ENCODE measurements at regions not wholly inside any gene's neighbourhood (a gene's known extent, or its start where the extent isn't known, plus 50 kb on each side); places are given as distances from the start of the nearest gene placed in this dataset.

DNA sequence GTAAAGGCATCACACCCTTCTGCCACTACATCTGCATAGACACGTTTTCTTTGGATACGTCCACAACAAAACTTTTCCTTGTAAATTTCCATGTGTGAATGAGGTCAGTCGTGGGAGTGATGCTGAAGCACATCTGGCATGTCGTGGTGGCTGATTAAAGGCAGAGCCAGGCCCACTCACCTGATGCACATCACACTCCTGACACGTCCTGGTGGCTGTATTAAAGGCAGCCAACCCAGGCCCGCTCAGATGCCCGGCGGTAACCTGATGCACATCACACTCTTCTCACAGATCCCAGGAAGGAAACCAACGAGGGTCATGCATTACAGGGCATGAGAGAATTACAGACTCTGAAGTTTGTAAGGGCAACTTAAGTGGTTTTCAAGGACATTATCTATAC lies 321.6 kb upstream of the B3GAT1 start:
- no peak overlapping the region for H2BK5ac ChIP-seq (ENCODE audit: low read depth, low read length)
- 97% methylated on average over 8 of the region's 9 CpGs; no CpG with 5 or more reads in 1 of the 2 experiments for WGBS, 2 experiments (ENCODE audit: extremely low coverage in 1 of 2, insufficient coverage in 1 of 2, insufficient read length in 1 of 2, insufficient replicate concordance in 2 of 2, low coverage in 1 of 2, low lambda C conversion rate in 2 of 2, missing lambda C conversion rate in 1 of 2)
- peaks cover 14 to 22% (median 17%) of the 10 kb centered on the region in 4 experiments for H3K4me1 ChIP-seq (replicated peaks in 1 of 4; ENCODE audit: control insufficient read depth in 3 of 4, insufficient read depth in 4 of 4, low read length in 3 of 4)
- no peak overlapping the region for H4K91ac ChIP-seq (replicated peaks; ENCODE audit: insufficient read length, low read length)
- no peak overlapping the region for H3K9ac ChIP-seq (replicated peaks in 1 of 4; ENCODE audit: extremely low read depth in 1 of 4, low read depth in 3 of 4, low read length in 3 of 4)
- DNase-seq (ENCODE audit: low read depth in 1 of 2, low spot score in 2 of 2) (no peak), FAIRE-seq (no peak)
- no peak overlapping the region for H3K4ac ChIP-seq (replicated peaks; ENCODE audit: insufficient read length, low read depth, low read length)
- no peak overlapping the region for H3K27ac ChIP-seq (ENCODE audit: low read depth, low read length)
- no peak overlapping the region for H3K4me2 ChIP-seq (ENCODE audit: insufficient read depth in 1 of 2, low read depth in 2 of 2, low read length in 2 of 2)
- no peak overlapping the region for H2BK15ac ChIP-seq (ENCODE audit: low read length)
- no peak overlapping the region for H3K23ac ChIP-seq (ENCODE audit: insufficient read length)
- H4K5ac ChIP-seq (ENCODE audit: insufficient read length, low read depth, low read length) = no peak overlapping the region
- H3K23me2 ChIP-seq (ENCODE audit: low read depth, low read length) = no peaks in the 10 kb centered on the region
- H3K18ac ChIP-seq (ENCODE audit: extremely low read depth, low read length) = no peak overlapping the region
- no peak overlapping the region for H2AFZ ChIP-seq (ENCODE audit: low read length)
- H3K36me3 ChIP-seq (ENCODE audit: control insufficient read depth in 2 of 4, insufficient read depth in 4 of 4, low read length in 3 of 4) = no peaks in the 10 kb centered on the region
- no peak overlapping the region for H2BK120ac ChIP-seq (replicated peaks; ENCODE audit: low read depth, low read length)
- H2BK20ac ChIP-seq (ENCODE audit: low read length) = no peak overlapping the region
- no peak overlapping the region for H3K56ac ChIP-seq (replicated peaks; ENCODE audit: insufficient read length, low read depth, low read length)
- ChIA-PET POLR2A (ENCODE audit: partially characterized antibody) (no interaction called here), CTCF (ENCODE audit: partially characterized antibody) (no interaction called here)
- H4K20me1 ChIP-seq (replicated peaks in 1 of 2; ENCODE audit: control insufficient read depth in 1 of 2, insufficient read depth in 2 of 2, low read length in 2 of 2) = no peaks in the 10 kb centered on the region
- no peak overlapping the region for H2AK5ac ChIP-seq (ENCODE audit: low read depth, low read length)
- no peaks in the 10 kb centered on the region for H3K79me2 ChIP-seq (ENCODE audit: control insufficient read depth in 1 of 2, insufficient read depth in 2 of 2, low read length in 2 of 2)
- H3K14ac ChIP-seq (ENCODE audit: insufficient read length) = no peak overlapping the region
- no peaks in the 10 kb centered on the region for H3K27me3 ChIP-seq (replicated peaks in 1 of 4; ENCODE audit: control insufficient read depth in 3 of 4, extremely low read depth in 1 of 4, insufficient read depth in 3 of 4, low read length in 3 of 4)
- H3K79me1 ChIP-seq (ENCODE audit: low read depth, low read length) = no peaks in the 10 kb centered on the region
- H3K9me3 ChIP-seq (ENCODE audit: insufficient read depth in 2 of 2, low read depth in 1 of 2, low read length in 1 of 2) = no peaks in the 10 kb centered on the region; a peak in 1 of 4 replicates
- no peak overlapping the region for H3K4me3 ChIP-seq (ENCODE audit: extremely low read depth in 1 of 4, insufficient read depth in 2 of 4, low read depth in 3 of 4, low read length in 4 of 4)
- H4K8ac ChIP-seq (ENCODE audit: extremely low read depth, insufficient read depth, low read length) = no peak overlapping the region
- no peak overlapping the region for H2BK12ac ChIP-seq (ENCODE audit: low read depth, low read length)
- TF ChIP-seq GTF2F1 (IDR thresholded peaks at IDR 0.05; ENCODE audit: borderline replicate concordance, low read depth, low read length) (no peak), BCL11A (IDR thresholded peaks at IDR 0.05; ENCODE audit: low read depth in 2 of 2, low read length in 2 of 2) (no peak), JUN (IDR thresholded peaks at IDR 0.05; ENCODE audit: low read depth, low read length) (no peak), FOSL1 (IDR thresholded peaks at IDR 0.05; ENCODE audit: insufficient read depth, low read depth, low read length) (no peak), JUND (IDR thresholded peaks at IDR 0.05; ENCODE audit: low read length) (no peak), SRF (IDR thresholded peaks at IDR 0.05; ENCODE audit: low read depth, low read length) (no peak), BRCA1 (IDR thresholded peaks at IDR 0.05; ENCODE audit: low read depth, low read length) (no peak), ZNF274 (IDR thresholded peaks at IDR 0.05; ENCODE audit: borderline replicate concordance, extremely low read depth, low read length) (no peak), YY1 (IDR thresholded peaks at IDR 0.05; ENCODE audit: low read depth, low read length) (no peak), RBBP5 (IDR thresholded peaks at IDR 0.05; ENCODE audit: borderline replicate concordance, low read depth, low read length) (no peak), TAF7 (optimal IDR thresholded peaks at IDR 0.05; ENCODE audit: borderline replicate concordance, low read depth, low read length) (no peak)
- TF ChIP-seq, protein P1, sequence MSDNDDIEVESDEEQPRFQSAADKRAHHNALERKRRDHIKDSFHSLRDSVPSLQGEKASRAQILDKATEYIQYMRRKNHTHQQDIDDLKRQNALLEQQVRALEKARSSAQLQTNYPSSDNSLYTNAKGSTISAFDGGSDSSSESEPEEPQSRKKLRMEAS (IDR thresholded peaks at IDR 0.05) = no peak
- TF ChIP-seq, protein P2, sequence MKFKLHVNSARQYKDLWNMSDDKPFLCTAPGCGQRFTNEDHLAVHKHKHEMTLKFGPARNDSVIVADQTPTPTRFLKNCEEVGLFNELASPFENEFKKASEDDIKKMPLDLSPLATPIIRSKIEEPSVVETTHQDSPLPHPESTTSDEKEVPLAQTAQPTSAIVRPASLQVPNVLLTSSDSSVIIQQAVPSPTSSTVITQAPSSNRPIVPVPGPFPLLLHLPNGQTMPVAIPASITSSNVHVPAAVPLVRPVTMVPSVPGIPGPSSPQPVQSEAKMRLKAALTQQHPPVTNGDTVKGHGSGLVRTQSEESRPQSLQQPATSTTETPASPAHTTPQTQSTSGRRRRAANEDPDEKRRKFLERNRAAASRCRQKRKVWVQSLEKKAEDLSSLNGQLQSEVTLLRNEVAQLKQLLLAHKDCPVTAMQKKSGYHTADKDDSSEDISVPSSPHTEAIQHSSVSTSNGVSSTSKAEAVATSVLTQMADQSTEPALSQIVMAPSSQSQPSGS (IDR thresholded peaks at IDR 0.05; ENCODE audit: low read length) = no peak
